NCI-H748 (cell line): ENCODE measurements at regions not wholly inside any gene's neighbourhood (a gene's known extent, or its start where the extent isn't known, plus 50 kb on each side); places are given as distances from the start of the nearest gene placed in this dataset.
A peak's percentile ranks its signal among the peaks of the same experiment; 100 is the strongest.
"Not testable (repeated sequence)": the region's sequence is repeated elsewhere in the genome, so short reads cannot be mapped to it uniquely, and the experiment has no call there.

Source experiments
- DNase-seq: peaks from one replicate; lab custom pipeline; 2025; ENCODE audit not compliant: unreplicated experiment; lab: John Stamatoyannopoulos, UW

- DNase-seq, result no peak
Observed at GRCh38 chr1:67908250-67908936, 75.1 kb upstream of the GNG12 start.

DNA sequence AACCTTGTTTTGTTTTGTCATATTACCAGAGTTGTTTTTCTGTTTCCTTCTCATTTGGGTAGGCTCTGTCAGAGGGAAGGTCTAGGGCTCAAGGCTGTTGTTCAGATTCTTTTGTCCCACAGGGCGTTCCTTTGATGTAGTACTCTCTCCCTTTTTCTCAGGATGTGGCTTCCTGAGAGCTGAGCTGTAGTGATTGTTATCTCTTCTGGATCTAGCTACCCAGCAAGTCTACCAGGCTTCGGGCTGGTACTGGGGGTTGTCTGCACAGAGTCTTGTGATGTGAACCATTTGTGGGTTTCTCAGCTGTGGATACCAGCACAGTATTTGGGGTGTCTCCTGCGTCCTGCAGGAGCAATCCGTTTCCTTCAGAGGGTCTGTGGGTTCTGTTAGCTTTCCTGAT lies 74.2 kb upstream of the GNG12 start:
- DNase-seq, result not testable (repeated sequence)

DNA sequence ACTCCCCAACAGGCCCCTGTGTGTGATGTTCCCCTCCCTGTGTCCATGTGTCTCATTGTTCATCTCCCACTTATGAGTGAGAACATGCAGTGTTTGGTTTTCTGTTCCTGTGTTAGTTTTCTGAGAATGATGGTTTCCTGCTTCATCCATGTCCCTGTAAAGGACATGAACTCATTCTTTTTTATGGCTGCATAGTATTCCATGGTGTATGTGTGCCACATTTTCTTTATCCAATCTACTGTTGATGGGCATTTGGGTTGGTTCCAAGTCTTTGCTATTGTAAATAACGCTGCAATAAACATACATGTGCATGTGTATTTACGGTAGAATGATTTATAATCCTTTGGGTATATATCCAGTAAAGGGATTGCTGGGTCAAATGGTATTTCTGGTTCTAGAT lies 72.7 kb upstream of the GNG12 start:
- not testable (repeated sequence) for DNase-seq

GRCh38 chr1:67902546-67903223 lies 69.4 kb upstream of the GNG12 start:
- DNase-seq, result not testable (repeated sequence)

DNA sequence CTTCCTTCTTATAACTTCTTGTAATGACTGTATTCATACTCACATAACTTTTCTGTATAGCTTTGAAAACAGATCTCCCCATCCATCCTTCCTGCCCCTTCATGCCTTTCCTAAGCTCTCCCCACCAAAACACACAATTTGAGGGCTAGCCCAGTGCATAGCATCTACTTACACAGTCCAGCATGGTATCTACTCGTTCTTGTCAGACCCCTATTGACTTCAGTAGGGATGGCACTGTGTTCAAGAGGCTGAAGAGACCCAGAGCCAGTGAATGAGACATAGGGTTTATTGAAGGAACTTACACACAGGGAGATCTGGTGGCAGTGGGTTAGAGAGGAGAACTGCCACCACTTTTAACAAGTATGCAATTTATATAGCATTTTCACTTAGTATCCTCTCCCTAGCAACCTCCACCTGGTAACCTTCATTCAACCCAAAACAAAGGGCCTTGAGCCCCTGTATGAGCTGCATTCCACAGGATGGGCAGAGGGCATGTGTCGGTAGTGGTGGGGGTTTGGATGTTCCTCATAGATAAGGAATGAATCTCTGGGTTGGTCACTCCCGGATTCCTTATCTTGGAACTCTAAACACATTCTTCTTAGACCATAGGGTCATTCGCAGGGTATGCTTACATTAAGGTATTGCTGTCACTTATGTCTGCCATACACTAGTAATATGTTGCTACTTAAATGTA lies 64.9 kb upstream of the GNG12 start:
- DNase-seq, result no peak

GRCh38 chr1:67897270-67897949 lies 64.1 kb upstream of the GNG12 start:
- no peak for DNase-seq

GRCh38 chr1:67896826-67897225 lies 63.6 kb upstream of the GNG12 start:
- DNase-seq, result peak; percentile 24

DNA sequence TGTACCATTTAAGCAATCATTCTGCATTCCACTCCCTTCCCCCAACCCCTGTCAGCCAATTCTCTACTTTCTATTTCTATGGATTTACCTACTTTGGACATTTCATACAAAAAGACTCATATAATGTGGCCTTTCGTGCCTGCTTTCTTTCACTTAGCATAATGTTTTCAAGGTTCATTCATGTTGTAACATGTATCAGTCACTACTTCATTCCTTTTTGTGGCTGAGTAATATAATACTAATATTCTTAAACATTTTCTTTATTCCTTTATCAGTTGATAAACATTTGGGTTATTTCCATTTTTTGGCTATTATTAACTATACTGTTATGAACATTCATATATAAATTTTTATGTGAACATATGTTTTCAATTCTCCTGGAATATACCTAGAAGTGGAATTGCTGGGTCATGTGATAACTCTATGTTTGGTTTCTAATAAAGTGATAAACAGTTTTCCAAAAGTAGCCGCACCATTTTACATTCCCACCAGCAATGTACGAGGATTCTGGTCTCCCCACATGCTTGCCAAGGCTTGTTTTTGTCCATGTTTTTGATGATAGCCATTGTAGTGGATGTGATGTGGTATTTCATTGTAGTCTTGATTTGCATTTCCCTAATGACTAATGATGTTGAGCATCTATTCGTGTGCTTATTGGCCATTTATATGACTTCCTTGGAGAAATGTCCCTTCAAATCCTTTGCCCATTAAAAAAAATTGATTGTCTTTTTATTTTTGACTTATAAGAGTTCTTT lies 61.9 kb upstream of the GNG12 start:
- no peak for DNase-seq

DNA sequence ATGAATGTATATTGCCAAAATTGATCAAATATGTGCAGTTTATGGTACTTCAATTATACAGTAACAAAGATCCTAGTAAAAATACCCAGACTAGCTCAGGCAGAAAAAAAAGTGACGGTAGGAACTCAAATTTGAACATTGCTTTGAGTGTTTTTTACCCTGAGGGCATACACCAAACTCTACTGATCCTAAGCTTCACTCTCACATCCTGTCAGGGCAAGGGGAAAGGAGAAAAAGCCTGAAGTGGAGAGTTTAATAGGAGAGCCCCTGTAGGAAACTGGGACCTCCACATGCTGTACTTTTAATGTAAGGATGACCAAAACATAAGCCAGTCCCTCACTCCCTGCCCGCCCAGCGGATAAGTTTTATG lies 59.8 kb upstream of the GNG12 start:
- DNase-seq, result no peak

- DNase-seq, result no peak
Observed at GRCh38 chr1:67892476-67893125, 59.3 kb upstream of the GNG12 start.

DNA sequence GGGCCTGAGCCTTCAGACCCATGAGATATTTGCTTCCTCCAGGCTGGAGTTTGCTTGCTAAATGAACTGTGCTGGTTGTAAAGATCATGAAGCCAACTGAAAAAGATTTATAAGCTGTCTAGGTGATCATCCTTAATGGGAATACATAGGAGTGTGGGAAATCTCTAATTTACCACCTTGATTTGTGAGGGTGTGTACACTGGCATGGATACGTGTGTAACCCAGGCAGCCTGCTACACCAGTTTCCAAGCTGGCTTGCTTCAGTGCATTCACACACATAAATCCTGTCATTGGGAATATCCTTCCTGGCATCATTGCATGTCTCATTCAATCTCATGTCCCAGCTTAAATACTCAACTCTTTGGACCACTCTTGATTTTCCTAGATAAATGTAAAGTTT lies 57.6 kb upstream of the GNG12 start:
- DNase-seq, result no peak

GRCh38 chr1:67889953-67890567 lies 56.8 kb upstream of the GNG12 start:
- no peak for DNase-seq

- DNase-seq, result no peak
Observed at GRCh38 chr1:67889466-67889865, 56.2 kb upstream of the GNG12 start.

GRCh38 chr1:67888216-67889106 lies 55.2 kb upstream of the GNG12 start:
- DNase-seq, result peak; percentile 70

- no peak for DNase-seq
Observed at GRCh38 chr1:67887146-67887545, 53.9 kb upstream of the GNG12 start.

DNA sequence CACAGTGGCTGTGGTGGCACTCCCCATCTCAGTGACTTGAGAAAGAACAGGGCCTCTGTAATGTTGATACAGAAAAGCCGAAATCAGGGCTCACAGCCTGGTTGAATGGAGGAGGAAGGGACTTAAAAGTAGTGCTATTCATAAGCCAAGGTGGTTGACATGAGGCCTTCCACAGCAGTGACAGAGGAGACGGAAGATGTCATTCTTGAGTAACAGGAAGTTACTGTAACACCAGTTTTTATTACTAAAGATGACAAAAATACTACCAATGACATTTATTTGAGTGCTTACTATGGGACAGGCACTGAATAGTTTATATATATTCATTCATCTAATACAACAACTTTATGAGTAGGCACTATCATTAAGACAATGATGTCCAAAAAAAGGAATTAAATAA lies 52.8 kb upstream of the GNG12 start:
- no peak for DNase-seq

- no peak for DNase-seq
Observed at GRCh38 chr1:67883069-67883468, 49.8 kb upstream of the GNG12 start.
